ENCODE measurements at regions not wholly inside any gene's neighbourhood (a gene's known extent, or its start where the extent isn't known, plus 50 kb on each side); places are given as distances from the start of the nearest gene placed in this dataset.

- Histone ChIP-seq H3K36me3 (no peaks in the 10 kb centered on the region), H3K27me3 (no peaks in the 10 kb centered on the region), H3K4me1 (no peaks in the 10 kb centered on the region), H3K4me3 (no peak overlapping the region), H3K27ac (no peak overlapping the region), H3K9me3 (no peaks in the 10 kb centered on the region)
- ATAC-seq, result no peak
- intact Hi-C loops (cut with DNase I; ENCODE audit: low total_unique reads), result no loop called here
- DNase-seq, result no peak
- in situ Hi-C loops (cut with MboI; ENCODE audit: low sequenced_read_pairs in 4 of 4), result no loop called here
- no peak for TF ChIP-seq CTCF (IDR thresholded peaks at IDR 0.05 in 4 of 5, conservative IDR thresholded peaks at IDR 0.05 in 1 of 5)
- no peak for TF ChIP-seq POLR2A (IDR thresholded peaks at IDR 0.05)
These were observed 261.5 kb downstream of the FIGN start for GRCh38 chr2:163474319-163474744.

- peaks cover 4 to 6% of the 10 kb centered on the region in 2 donors for H3K4me1 ChIP-seq
- no peaks in the 10 kb centered on the region for H3K9me3 ChIP-seq
- no peaks in the 10 kb centered on the region for H3K27me3 ChIP-seq
- no peak overlapping the region for H3K4me3 ChIP-seq
- no peaks in the 10 kb centered on the region for H3K36me3 ChIP-seq
- no peak for TF ChIP-seq CTCF (IDR thresholded peaks at IDR 0.05 in 4 of 5, conservative IDR thresholded peaks at IDR 0.05 in 1 of 5)
- TF ChIP-seq POLR2A (IDR thresholded peaks at IDR 0.05), result no peak
- ATAC-seq (no peak), DNase-seq (no peak)
- in situ Hi-C loops (cut with MboI; ENCODE audit: low sequenced_read_pairs in 4 of 4) (no loop called here), intact Hi-C loops (cut with DNase I; ENCODE audit: low total_unique reads) (no loop called here)
- no peak overlapping the region for H3K27ac ChIP-seq
These were observed 263.9 kb downstream of the FIGN start for GRCh38 chr2:163471947-163472346.

- Histone ChIP-seq H3K36me3 (no peaks in the 10 kb centered on the region), H3K27me3 (no peaks in the 10 kb centered on the region), H3K27ac (no peak overlapping the region), H3K4me3 (no peak overlapping the region), H3K4me1 (peaks cover 18 to 29% of the 10 kb centered on the region in 2 donors), H3K9me3 (no peaks in the 10 kb centered on the region)
- intact Hi-C loops (cut with DNase I; ENCODE audit: low total_unique reads) (loop anchor here (10.0 kb wide), 1 partner anchor 125 kb away; no protein-coding TSS in a partner anchor), in situ Hi-C loops (cut with MboI; ENCODE audit: low sequenced_read_pairs in 4 of 4) (no loop called here)
- no peak for ATAC-seq
- TF ChIP-seq CTCF (IDR thresholded peaks at IDR 0.05 in 4 of 5, conservative IDR thresholded peaks at IDR 0.05 in 1 of 5) (no peak), POLR2A (IDR thresholded peaks at IDR 0.05) (no peak)
- DNase-seq, result no peak
These were observed 266.2 kb downstream of the FIGN start for GRCh38 chr2:163469561-163469962.

- in situ Hi-C loops (cut with MboI; ENCODE audit: low sequenced_read_pairs in 4 of 4), result no loop called here
- no peaks in the 10 kb centered on the region for H3K27me3 ChIP-seq
- ATAC-seq, result peak; percentile 39 to 45
- intact Hi-C loops (cut with DNase I; ENCODE audit: low total_unique reads), result loop anchor here (10.0 kb wide), 1 partner anchor 122 kb away; no protein-coding TSS in a partner anchor
- peaks cover 18 to 31% of the 10 kb centered on the region in 2 donors for H3K4me1 ChIP-seq
- H3K27ac ChIP-seq, result peak overlapping the region in 2 of 4 donors; percentile 65 to 76
- no peaks in the 10 kb centered on the region for H3K9me3 ChIP-seq
- peak overlapping the region in 2 of 4 donors; percentile 11 to 28 for H3K4me3 ChIP-seq
- DNase-seq, result peak; percentile 3 to 13
- H3K36me3 ChIP-seq, result no peaks in the 10 kb centered on the region
- TF ChIP-seq CTCF (IDR thresholded peaks at IDR 0.05 in 4 of 5, conservative IDR thresholded peaks at IDR 0.05 in 1 of 5) (no peak), POLR2A (IDR thresholded peaks at IDR 0.05) (no peak)
These were observed 268.6 kb downstream of the FIGN start for GRCh38 chr2:163467251-163467630.
